ENCODE measurements at regions not wholly inside any gene's neighbourhood (a gene's known extent, or its start where the extent isn't known, plus 50 kb on each side); places are given as distances from the start of the nearest gene placed in this dataset.

GRCh38 chr1:113247782-113248181, 142.5 kb upstream of the MAGI3 start:
- Histone ChIP-seq H3K9me2 (ENCODE audit: low read depth, low read length) (no peaks in the 10 kb centered on the region), H3K4me2 (ENCODE audit: low read length) (no peak overlapping the region), H2AFZ (ENCODE audit: low read length) (no peak overlapping the region), H3F3A (ENCODE audit: insufficient read depth, low read length) (no peaks in the 10 kb centered on the region), H3K79me2 (ENCODE audit: insufficient read depth, low read length) (no peaks in the 10 kb centered on the region), H3K4me3 (ENCODE audit: low read depth, low read length, poor library complexity, severe bottlenecking) (no peak overlapping the region), H3K4me1 (ENCODE audit: insufficient read depth, low read length, severe bottlenecking) (no peaks in the 10 kb centered on the region), H3K27me3 (ENCODE audit: insufficient read depth, low read length) (no peaks in the 10 kb centered on the region), H3K27ac (ENCODE audit: low read depth, low read length, poor library complexity, severe bottlenecking) (no peak overlapping the region), H3K36me3 (ENCODE audit: insufficient read depth, low read length) (no peaks in the 10 kb centered on the region), H4K20me1 (ENCODE audit: insufficient read depth, low read length) (no peaks in the 10 kb centered on the region), H3K9ac (ENCODE audit: low read length) (no peak overlapping the region), H3K9me3 (ENCODE audit: low read length) (no peaks in the 10 kb centered on the region)
- no peak for TF ChIP-seq EZH2 (IDR thresholded peaks at IDR 0.05; ENCODE audit: borderline replicate concordance, low read length)
- TF ChIP-seq CTCF (IDR thresholded peaks at IDR 0.05; ENCODE audit: low read length), result no peak

- Histone ChIP-seq H3K27me3 (ENCODE audit: insufficient read depth, low read length) (no peaks in the 10 kb centered on the region), H4K20me1 (ENCODE audit: insufficient read depth, low read length) (no peaks in the 10 kb centered on the region), H3K9me3 (ENCODE audit: low read length) (no peaks in the 10 kb centered on the region), H3K79me2 (ENCODE audit: insufficient read depth, low read length) (no peaks in the 10 kb centered on the region), H2AFZ (ENCODE audit: low read length) (no peak overlapping the region), H3F3A (ENCODE audit: insufficient read depth, low read length) (no peaks in the 10 kb centered on the region), H3K9me2 (ENCODE audit: low read depth, low read length) (no peaks in the 10 kb centered on the region), H3K4me3 (ENCODE audit: low read depth, low read length, poor library complexity, severe bottlenecking) (no peak overlapping the region), H3K9ac (ENCODE audit: low read length) (no peak overlapping the region), H3K36me3 (ENCODE audit: insufficient read depth, low read length) (no peaks in the 10 kb centered on the region), H3K4me1 (ENCODE audit: insufficient read depth, low read length, severe bottlenecking) (no peaks in the 10 kb centered on the region), H3K27ac (ENCODE audit: low read depth, low read length, poor library complexity, severe bottlenecking) (no peak overlapping the region), H3K4me2 (ENCODE audit: low read length) (no peak overlapping the region)
- TF ChIP-seq CTCF (IDR thresholded peaks at IDR 0.05; ENCODE audit: low read length) (no peak), EZH2 (IDR thresholded peaks at IDR 0.05; ENCODE audit: borderline replicate concordance, low read length) (no peak)
Observed at GRCh38 chr1:113248494-113248893, 141.8 kb upstream of the MAGI3 start.

GRCh38 chr1:113250161-113250560, 140.2 kb upstream of the MAGI3 start:
- H3K27me3 ChIP-seq (ENCODE audit: insufficient read depth, low read length), result no peaks in the 10 kb centered on the region
- H3K79me2 ChIP-seq (ENCODE audit: insufficient read depth, low read length), result no peaks in the 10 kb centered on the region
- H3K9ac ChIP-seq (ENCODE audit: low read length), result no peak overlapping the region
- no peak overlapping the region for H3K27ac ChIP-seq (ENCODE audit: low read depth, low read length, poor library complexity, severe bottlenecking)
- H3K36me3 ChIP-seq (ENCODE audit: insufficient read depth, low read length), result no peaks in the 10 kb centered on the region
- no peaks in the 10 kb centered on the region for H3K4me1 ChIP-seq (ENCODE audit: insufficient read depth, low read length, severe bottlenecking)
- no peak overlapping the region for H2AFZ ChIP-seq (ENCODE audit: low read length)
- no peak overlapping the region for H3K4me3 ChIP-seq (ENCODE audit: low read depth, low read length, poor library complexity, severe bottlenecking)
- no peak overlapping the region for H3K4me2 ChIP-seq (ENCODE audit: low read length)
- TF ChIP-seq CTCF (IDR thresholded peaks at IDR 0.05; ENCODE audit: low read length) (no peak), EZH2 (IDR thresholded peaks at IDR 0.05; ENCODE audit: borderline replicate concordance, low read length) (no peak)
- H3K9me2 ChIP-seq (ENCODE audit: low read depth, low read length), result no peaks in the 10 kb centered on the region
- H4K20me1 ChIP-seq (ENCODE audit: insufficient read depth, low read length), result no peaks in the 10 kb centered on the region
- H3K9me3 ChIP-seq (ENCODE audit: low read length), result no peaks in the 10 kb centered on the region
- no peaks in the 10 kb centered on the region for H3F3A ChIP-seq (ENCODE audit: insufficient read depth, low read length)

All from OCI-LY1 (cell line).